ENCODE measurements at regions not wholly inside any gene's neighbourhood (a gene's known extent, or its start where the extent isn't known, plus 50 kb on each side); places are given as distances from the start of the nearest gene placed in this dataset.

GRCh38 chrX:43580621-43581020, 75.5 kb upstream of the MAOA start:
- no peaks in the 10 kb centered on the region for H3K9me3 ChIP-seq (ENCODE audit: insufficient read depth, low read depth, low read length)
- no peaks in the 10 kb centered on the region for H3F3A ChIP-seq (ENCODE audit: low read depth)
- no peaks in the 10 kb centered on the region for H3K36me3 ChIP-seq (ENCODE audit: insufficient read depth, low read length)
- H3K4me2 ChIP-seq (ENCODE audit: low read depth, low read length, poor library complexity, severe bottlenecking) = no peak overlapping the region
- H3K9ac ChIP-seq (ENCODE audit: low read depth, low read length, poor library complexity, severe bottlenecking) = no peak overlapping the region
- no peak overlapping the region for H2AFZ ChIP-seq (ENCODE audit: low read length)
- no peaks in the 10 kb centered on the region for H3K9me2 ChIP-seq (replicated peaks; ENCODE audit: low read depth, low read length)
- no peak overlapping the region for H3K4me3 ChIP-seq (ENCODE audit: low read length, poor library complexity, severe bottlenecking)
- no peaks in the 10 kb centered on the region for H3K79me2 ChIP-seq (ENCODE audit: insufficient read depth, low read length)
- TF ChIP-seq CTCF (conservative IDR thresholded peaks at IDR 0.05; ENCODE audit: low read length) (no peak), EZH2phosphoT487 (IDR thresholded peaks at IDR 0.05; ENCODE audit: borderline replicate concordance) (no peak)
- H3K4me1 ChIP-seq (ENCODE audit: insufficient read depth, low read length, poor library complexity, severe bottlenecking) = no peaks in the 10 kb centered on the region
- H4K20me1 ChIP-seq (ENCODE audit: insufficient read depth, low read length, poor library complexity, severe bottlenecking) = no peaks in the 10 kb centered on the region
- H3K27me3 ChIP-seq (ENCODE audit: insufficient read depth, low read length, poor library complexity, severe bottlenecking) = no peaks in the 10 kb centered on the region

- Histone ChIP-seq H3K79me2 (ENCODE audit: insufficient read depth, low read length) (no peaks in the 10 kb centered on the region), H3K9me3 (ENCODE audit: insufficient read depth, low read depth, low read length) (no peaks in the 10 kb centered on the region), H3K4me2 (ENCODE audit: low read depth, low read length, poor library complexity, severe bottlenecking) (no peak overlapping the region), H3K36me3 (ENCODE audit: insufficient read depth, low read length) (no peaks in the 10 kb centered on the region), H3K4me1 (ENCODE audit: insufficient read depth, low read length, poor library complexity, severe bottlenecking) (no peaks in the 10 kb centered on the region), H3K4me3 (ENCODE audit: low read length, poor library complexity, severe bottlenecking) (no peak overlapping the region), H3F3A (ENCODE audit: low read depth) (no peaks in the 10 kb centered on the region), H4K20me1 (ENCODE audit: insufficient read depth, low read length, poor library complexity, severe bottlenecking) (no peaks in the 10 kb centered on the region), H2AFZ (ENCODE audit: low read length) (no peak overlapping the region), H3K27me3 (ENCODE audit: insufficient read depth, low read length, poor library complexity, severe bottlenecking) (no peaks in the 10 kb centered on the region), H3K9me2 (replicated peaks; ENCODE audit: low read depth, low read length) (no peaks in the 10 kb centered on the region), H3K9ac (ENCODE audit: low read depth, low read length, poor library complexity, severe bottlenecking) (no peak overlapping the region)
- TF ChIP-seq CTCF (conservative IDR thresholded peaks at IDR 0.05; ENCODE audit: low read length) (no peak), EZH2phosphoT487 (IDR thresholded peaks at IDR 0.05; ENCODE audit: borderline replicate concordance) (no peak)
Measured at GRCh38 chrX:43581167-43581566, 74.9 kb upstream of the MAOA start.

- Histone ChIP-seq H4K20me1 (ENCODE audit: insufficient read depth, low read length, poor library complexity, severe bottlenecking) (no peaks in the 10 kb centered on the region), H3K9ac (ENCODE audit: low read depth, low read length, poor library complexity, severe bottlenecking) (no peak overlapping the region), H3K4me1 (ENCODE audit: insufficient read depth, low read length, poor library complexity, severe bottlenecking) (no peaks in the 10 kb centered on the region), H3K36me3 (ENCODE audit: insufficient read depth, low read length) (no peaks in the 10 kb centered on the region), H3K27me3 (ENCODE audit: insufficient read depth, low read length, poor library complexity, severe bottlenecking) (no peaks in the 10 kb centered on the region), H3K79me2 (ENCODE audit: insufficient read depth, low read length) (no peaks in the 10 kb centered on the region), H3F3A (ENCODE audit: low read depth) (no peaks in the 10 kb centered on the region), H3K9me3 (ENCODE audit: insufficient read depth, low read depth, low read length) (no peaks in the 10 kb centered on the region), H3K4me2 (ENCODE audit: low read depth, low read length, poor library complexity, severe bottlenecking) (no peak overlapping the region), H3K9me2 (replicated peaks; ENCODE audit: low read depth, low read length) (no peaks in the 10 kb centered on the region), H2AFZ (ENCODE audit: low read length) (no peak overlapping the region), H3K4me3 (ENCODE audit: low read length, poor library complexity, severe bottlenecking) (no peak overlapping the region)
- TF ChIP-seq EZH2phosphoT487 (IDR thresholded peaks at IDR 0.05; ENCODE audit: borderline replicate concordance) = no peak
- no peak for TF ChIP-seq CTCF (conservative IDR thresholded peaks at IDR 0.05; ENCODE audit: low read length)
Measured at GRCh38 chrX:43581888-43582539, 74.1 kb upstream of the MAOA start.
